Panc1 (cell line): ENCODE measurements at regions not wholly inside any gene's neighbourhood (a gene's known extent, or its start where the extent isn't known, plus 50 kb on each side); places are given as distances from the start of the nearest gene placed in this dataset.

Experiments
- POLR2AphosphoS5 ChIP-seq: IDR thresholded peaks from 2 replicates; pipeline ENCODE4 v1.6.1; 2012; ENCODE audit warnings: mild to moderate bottlenecking, low read depth, low read length, moderate library complexity
- SIN3A ChIP-seq: IDR thresholded peaks from 2 replicates; pipeline ENCODE4 v1.6.1; 2012; ENCODE audit warnings: low read depth, mild to moderate bottlenecking, low read length, moderate library complexity, borderline replicate concordance; ENCODE audit not compliant: insufficient read depth
- TCF7L2 ChIP-seq: IDR thresholded peaks from 2 replicates; pipeline ENCODE4 v1.6.1; 2011; ENCODE audit warnings: mild to moderate bottlenecking, low read depth, low read length, inconsistent platforms
- TF ChIP-seq, protein P1 (sequence below): fragments of 450-650 bp; IDR thresholded peaks from 2 replicates; pipeline ENCODE4 v1.5.1; 2017; ENCODE audit warnings: mild to moderate bottlenecking
- TF ChIP-seq, protein P2 (sequence below), 2 experiments: IDR thresholded peaks; 2 replicates each; pipeline ENCODE4 v1.6.1; 2011 to 2012; ENCODE audit warnings: low read depth in 2 of 2, control low read depth in 1 of 2, low read length in 1 of 2, mild to moderate bottlenecking in 1 of 2, moderate library complexity in 1 of 2; ENCODE audit not compliant: insufficient read depth in 1 of 2

DNA sequence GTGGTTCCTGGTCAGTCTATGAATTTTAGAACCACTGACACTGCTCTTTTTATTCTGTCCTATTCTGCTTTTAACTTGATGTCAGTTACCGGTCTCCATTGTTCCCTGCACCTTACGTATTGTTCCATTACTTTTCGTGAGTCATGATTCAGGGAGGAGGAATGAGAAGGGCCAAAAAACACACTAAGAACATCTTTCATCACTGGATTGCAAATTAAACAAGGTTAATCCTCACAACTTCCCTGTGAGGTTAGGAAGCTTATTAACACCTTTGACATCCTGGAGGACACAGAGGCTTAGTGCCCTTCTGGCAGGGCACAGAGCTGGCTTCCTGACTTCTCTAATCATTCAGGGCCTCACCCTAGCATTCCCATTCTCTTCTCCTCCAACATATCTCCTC is 227.6 kb upstream of the SATB1 start:
- TF ChIP-seq, protein P1, sequence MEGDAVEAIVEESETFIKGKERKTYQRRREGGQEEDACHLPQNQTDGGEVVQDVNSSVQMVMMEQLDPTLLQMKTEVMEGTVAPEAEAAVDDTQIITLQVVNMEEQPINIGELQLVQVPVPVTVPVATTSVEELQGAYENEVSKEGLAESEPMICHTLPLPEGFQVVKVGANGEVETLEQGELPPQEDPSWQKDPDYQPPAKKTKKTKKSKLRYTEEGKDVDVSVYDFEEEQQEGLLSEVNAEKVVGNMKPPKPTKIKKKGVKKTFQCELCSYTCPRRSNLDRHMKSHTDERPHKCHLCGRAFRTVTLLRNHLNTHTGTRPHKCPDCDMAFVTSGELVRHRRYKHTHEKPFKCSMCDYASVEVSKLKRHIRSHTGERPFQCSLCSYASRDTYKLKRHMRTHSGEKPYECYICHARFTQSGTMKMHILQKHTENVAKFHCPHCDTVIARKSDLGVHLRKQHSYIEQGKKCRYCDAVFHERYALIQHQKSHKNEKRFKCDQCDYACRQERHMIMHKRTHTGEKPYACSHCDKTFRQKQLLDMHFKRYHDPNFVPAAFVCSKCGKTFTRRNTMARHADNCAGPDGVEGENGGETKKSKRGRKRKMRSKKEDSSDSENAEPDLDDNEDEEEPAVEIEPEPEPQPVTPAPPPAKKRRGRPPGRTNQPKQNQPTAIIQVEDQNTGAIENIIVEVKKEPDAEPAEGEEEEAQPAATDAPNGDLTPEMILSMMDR: no peak
- TF ChIP-seq POLR2AphosphoS5: no peak
- TF ChIP-seq, protein P2, sequence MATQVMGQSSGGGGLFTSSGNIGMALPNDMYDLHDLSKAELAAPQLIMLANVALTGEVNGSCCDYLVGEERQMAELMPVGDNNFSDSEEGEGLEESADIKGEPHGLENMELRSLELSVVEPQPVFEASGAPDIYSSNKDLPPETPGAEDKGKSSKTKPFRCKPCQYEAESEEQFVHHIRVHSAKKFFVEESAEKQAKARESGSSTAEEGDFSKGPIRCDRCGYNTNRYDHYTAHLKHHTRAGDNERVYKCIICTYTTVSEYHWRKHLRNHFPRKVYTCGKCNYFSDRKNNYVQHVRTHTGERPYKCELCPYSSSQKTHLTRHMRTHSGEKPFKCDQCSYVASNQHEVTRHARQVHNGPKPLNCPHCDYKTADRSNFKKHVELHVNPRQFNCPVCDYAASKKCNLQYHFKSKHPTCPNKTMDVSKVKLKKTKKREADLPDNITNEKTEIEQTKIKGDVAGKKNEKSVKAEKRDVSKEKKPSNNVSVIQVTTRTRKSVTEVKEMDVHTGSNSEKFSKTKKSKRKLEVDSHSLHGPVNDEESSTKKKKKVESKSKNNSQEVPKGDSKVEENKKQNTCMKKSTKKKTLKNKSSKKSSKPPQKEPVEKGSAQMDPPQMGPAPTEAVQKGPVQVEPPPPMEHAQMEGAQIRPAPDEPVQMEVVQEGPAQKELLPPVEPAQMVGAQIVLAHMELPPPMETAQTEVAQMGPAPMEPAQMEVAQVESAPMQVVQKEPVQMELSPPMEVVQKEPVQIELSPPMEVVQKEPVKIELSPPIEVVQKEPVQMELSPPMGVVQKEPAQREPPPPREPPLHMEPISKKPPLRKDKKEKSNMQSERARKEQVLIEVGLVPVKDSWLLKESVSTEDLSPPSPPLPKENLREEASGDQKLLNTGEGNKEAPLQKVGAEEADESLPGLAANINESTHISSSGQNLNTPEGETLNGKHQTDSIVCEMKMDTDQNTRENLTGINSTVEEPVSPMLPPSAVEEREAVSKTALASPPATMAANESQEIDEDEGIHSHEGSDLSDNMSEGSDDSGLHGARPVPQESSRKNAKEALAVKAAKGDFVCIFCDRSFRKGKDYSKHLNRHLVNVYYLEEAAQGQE (IDR thresholded peaks at IDR 0.05; ENCODE audit: insufficient read depth in 1 of 2, low read depth in 2 of 2, low read length in 1 of 2): no peak
- TF ChIP-seq SIN3A: no peak
- TF ChIP-seq TCF7L2: no peak
